GM23338 (cell line): ENCODE measurements at regions not wholly inside any gene's neighbourhood (a gene's known extent, or its start where the extent isn't known, plus 50 kb on each side); places are given as distances from the start of the nearest gene placed in this dataset.

Experiments
- ATAC-seq: fragments of 200-7000 bp; cut with Tn5 transposase; 3 replicates; pipeline ENCODE4 v1.9.1; 2020
- DNase-seq: peaks from one replicate; pipeline ENCODE4 v3.0.0-alpha.2; 2015; ENCODE audit warnings: low spot score
- H2AFZ ChIP-seq: fragments of 200-600 bp; sonication (generic); 2 replicates; pipeline ENCODE4 v1.8.0; 2016; ENCODE audit warnings: antibody characterized with exemption, mild to moderate bottlenecking, moderate library complexity
- H3F3A ChIP-seq: fragments of 200-600 bp; sonication (generic); replicated peaks from 2 replicates; pipeline ENCODE4 v1.8.0; 2017; ENCODE audit warnings: antibody characterized with exemption, mixed run types, low read depth
- H3K27ac ChIP-seq: fragments of 200-600 bp; sonication (generic); 2 replicates; pipeline ENCODE4 v1.6.1; 2016; ENCODE audit warnings: low read depth
- H3K27me3 ChIP-seq: fragments of 200-600 bp; sonication (generic); 2 replicates; pipeline ENCODE4 v1.8.0; 2016; ENCODE audit warnings: mild to moderate bottlenecking, mixed run types, moderate library complexity; ENCODE audit not compliant: insufficient read depth
- H3K36me3 ChIP-seq: fragments of 200-600 bp; sonication (generic); 2 replicates; pipeline ENCODE4 v1.8.0; 2016; ENCODE audit warnings: mild to moderate bottlenecking; ENCODE audit not compliant: insufficient read depth
- H3K4me1 ChIP-seq: fragments of 200-600 bp; sonication (generic); 2 replicates; pipeline ENCODE4 v1.8.0; 2016; ENCODE audit warnings: mild to moderate bottlenecking, moderate library complexity; ENCODE audit not compliant: insufficient read depth
- H3K4me2 ChIP-seq: fragments of 200-600 bp; sonication (generic); 2 replicates; pipeline ENCODE4 v1.7.1; 2017; ENCODE audit warnings: mixed run types
- H3K4me3 ChIP-seq: fragments of 200-600 bp; sonication (generic); 2 replicates; pipeline ENCODE4 v1.6.1; 2016; ENCODE audit warnings: mixed run types
- H3K79me2 ChIP-seq: fragments of 200-600 bp; sonication (generic); replicated peaks from 2 replicates; pipeline ENCODE4 v1.8.0; 2017; ENCODE audit warnings: mild to moderate bottlenecking; ENCODE audit not compliant: insufficient read depth
- H3K9me2 ChIP-seq: fragments of 200-600 bp; sonication (generic); 2 replicates; pipeline ENCODE4 v1.8.0; 2017; ENCODE audit not compliant: insufficient read depth
- H4K20me1 ChIP-seq: fragments of 200-600 bp; sonication (generic); replicated peaks from 2 replicates; pipeline ENCODE4 v1.8.0; 2017; ENCODE audit warnings: mild to moderate bottlenecking; ENCODE audit not compliant: insufficient read depth
- H3K27ac Mint-ChIP-seq: 2 replicates; pipeline ENCODE4 v1.8.0; 2020; ENCODE audit warnings: inconsistent platforms, mild to moderate bottlenecking, moderate library complexity, mixed read lengths
- H3K27me3 Mint-ChIP-seq: 3 replicates; pipeline ENCODE4 v1.8.0; 2022; ENCODE audit warnings: low read depth, mild to moderate bottlenecking, moderate library complexity, mixed read lengths, inconsistent platforms; ENCODE audit not compliant: insufficient read depth, poor library complexity
- H3K36me3 Mint-ChIP-seq: 3 replicates; pipeline ENCODE4 v1.8.0; 2021; ENCODE audit warnings: low read depth, mild to moderate bottlenecking, inconsistent platforms, moderate library complexity, mixed read lengths
- H3K4me1 Mint-ChIP-seq: 3 replicates; pipeline ENCODE4 v1.8.0; 2020; ENCODE audit warnings: mild to moderate bottlenecking, inconsistent platforms, mixed read lengths
- H3K4me3 Mint-ChIP-seq: 3 replicates; pipeline ENCODE4 v1.8.0; 2021; ENCODE audit warnings: moderate library complexity, mild to moderate bottlenecking, inconsistent platforms, mixed read lengths
- H3K9me3 Mint-ChIP-seq: 3 replicates; pipeline ENCODE4 v1.8.0; 2020; ENCODE audit warnings: moderate library complexity, mild to moderate bottlenecking, inconsistent platforms, mixed read lengths
- CREB1 ChIP-seq: fragments of 250-450 bp; sonication (Bioruptor Pico); IDR thresholded peaks from 2 replicates; pipeline ENCODE4 v1.5.0; 2020; ENCODE audit warnings: low read depth, mild to moderate bottlenecking, moderate library complexity
- CTCF ChIP-seq, 2 experiments: fragments of 200-600 bp in 1 of 2; sonication (generic) in 1 of 2; conservative IDR thresholded peaks; 2 replicates each; pipeline versions ENCODE4 v1.5.1 to v1.6.1; 2016 to 2017; ENCODE audit warnings: antibody characterized with exemption in 2 of 2, low read depth in 2 of 2, mild to moderate bottlenecking in 2 of 2, moderate library complexity in 1 of 2
- ETS1 ChIP-seq: IDR thresholded peaks from 2 replicates; pipeline ENCODE4 v1.6.1; 2016; ENCODE audit warnings: antibody characterized with exemption
- EZH2 ChIP-seq: fragments of 200-600 bp; sonication (generic); IDR thresholded peaks from one replicate; pipeline ENCODE4 v1.8.0; 2017; ENCODE audit warnings: antibody characterized with exemption, mild to moderate bottlenecking, low read depth; ENCODE audit not compliant: unreplicated experiment
- EZH2phosphoT487 ChIP-seq: fragments of 200-600 bp; sonication (generic); IDR thresholded peaks from one replicate; pipeline ENCODE4 v1.8.1; 2018; ENCODE audit warnings: antibody characterized with exemption; ENCODE audit not compliant: unreplicated experiment
- JUNB ChIP-seq: IDR thresholded peaks from one replicate; pipeline ENCODE4 v1.6.1; 2016; ENCODE audit warnings: antibody characterized with exemption; ENCODE audit not compliant: unreplicated experiment
- NANOG ChIP-seq: IDR thresholded peaks from 2 replicates; pipeline ENCODE4 v1.6.1; 2016; ENCODE audit warnings: antibody characterized with exemption, borderline replicate concordance
- POLR2AphosphoS5 ChIP-seq: IDR thresholded peaks from 2 replicates; pipeline ENCODE4 v1.6.1; 2016; ENCODE audit warnings: antibody characterized with exemption, low read depth
- REST ChIP-seq: IDR thresholded peaks from one replicate; pipeline ENCODE4 v1.6.1; 2018; ENCODE audit warnings: antibody characterized with exemption; ENCODE audit not compliant: unreplicated experiment
- STAT1 ChIP-seq: IDR thresholded peaks from one replicate; pipeline ENCODE4 v1.6.1; 2016; ENCODE audit warnings: antibody characterized with exemption; ENCODE audit not compliant: unreplicated experiment
- ZNF114 ChIP-seq: fragments of 250-450 bp; sonication (Bioruptor Pico); IDR thresholded peaks from 2 replicates; pipeline ENCODE4 v1.5.0; 2020; ENCODE audit warnings: mild to moderate bottlenecking, moderate library complexity
- ZNF331 ChIP-seq: fragments of 250-450 bp; sonication (Bioruptor Pico); IDR thresholded peaks from 2 replicates; pipeline ENCODE4 v1.5.0; 2020; ENCODE audit warnings: low read depth, mild to moderate bottlenecking, moderate library complexity
- TF ChIP-seq, protein P1 (sequence below): fragments of 250-450 bp; sonication (Bioruptor Pico); IDR thresholded peaks from 2 replicates; pipeline ENCODE4 v1.5.0; 2020; ENCODE audit warnings: mild to moderate bottlenecking, moderate library complexity

DNA sequence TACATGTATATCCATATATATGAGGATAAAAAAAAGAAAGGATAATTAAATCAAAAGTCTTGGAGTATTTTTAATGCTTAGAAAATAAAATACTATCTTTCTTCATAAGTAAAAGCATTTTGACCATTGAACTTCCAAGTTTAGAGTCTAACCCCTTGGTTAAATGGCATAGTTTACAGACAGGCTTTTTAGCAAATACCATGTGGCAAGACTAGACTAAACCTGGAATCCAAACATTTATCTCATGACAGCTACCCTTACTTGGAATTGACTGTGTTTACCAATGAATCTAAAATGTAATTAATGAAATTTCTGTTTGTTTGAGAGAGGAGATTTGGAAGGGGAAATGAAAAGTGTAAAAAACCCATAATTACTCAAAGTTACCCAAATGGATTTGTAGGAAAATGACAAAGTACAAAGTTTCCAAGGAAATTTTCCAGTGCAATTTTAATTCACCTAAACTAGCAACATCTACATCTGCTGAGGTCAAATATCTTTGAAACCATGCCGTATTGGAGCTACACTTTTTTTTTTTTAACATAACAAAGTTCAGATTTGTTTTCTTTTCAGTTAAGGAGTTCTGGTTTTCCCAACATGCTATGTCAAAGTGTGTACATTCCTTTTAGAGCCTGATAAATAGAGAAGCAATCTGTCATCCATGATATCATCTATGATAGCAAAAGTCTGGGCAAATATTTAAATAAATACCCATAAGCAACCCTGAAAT, 272.1 kb upstream of the DAB2 start:
- H4K20me1 ChIP-seq, result no peaks in the 10 kb centered on the region
- H3K4me1 Mint-ChIP-seq, result no peaks in the 10 kb centered on the region
- H3K9me3 Mint-ChIP-seq, result no peaks in the 10 kb centered on the region

More for the DNA sequence above, 272.1 kb upstream of the DAB2 start:
- Histone ChIP-seq H3K9me2 (no peaks in the 10 kb centered on the region), H3K4me2 (no peak overlapping the region), H3K36me3 (no peaks in the 10 kb centered on the region), H3K27ac (no peak overlapping the region), H3K79me2 (no peaks in the 10 kb centered on the region), H3F3A (no peaks in the 10 kb centered on the region), H3K27me3 (no peaks in the 10 kb centered on the region), H2AFZ (no peak overlapping the region), H3K4me1 (no peaks in the 10 kb centered on the region), H3K4me3 (no peak overlapping the region)
- TF ChIP-seq STAT1 (no peak), ZNF114 (CRISPR knock-in tag) (no peak), ZNF331 (no peak), EZH2 (no peak), ETS1 (no peak), NANOG (no peak), JUNB (no peak), CTCF (conservative IDR thresholded peaks at IDR 0.05; ENCODE audit: low read depth in 2 of 2) (no peak), REST (no peak), CREB1 (CRISPR knock-in tag) (no peak), POLR2AphosphoS5 (no peak), EZH2phosphoT487 (no peak)
- TF ChIP-seq, protein P1, sequence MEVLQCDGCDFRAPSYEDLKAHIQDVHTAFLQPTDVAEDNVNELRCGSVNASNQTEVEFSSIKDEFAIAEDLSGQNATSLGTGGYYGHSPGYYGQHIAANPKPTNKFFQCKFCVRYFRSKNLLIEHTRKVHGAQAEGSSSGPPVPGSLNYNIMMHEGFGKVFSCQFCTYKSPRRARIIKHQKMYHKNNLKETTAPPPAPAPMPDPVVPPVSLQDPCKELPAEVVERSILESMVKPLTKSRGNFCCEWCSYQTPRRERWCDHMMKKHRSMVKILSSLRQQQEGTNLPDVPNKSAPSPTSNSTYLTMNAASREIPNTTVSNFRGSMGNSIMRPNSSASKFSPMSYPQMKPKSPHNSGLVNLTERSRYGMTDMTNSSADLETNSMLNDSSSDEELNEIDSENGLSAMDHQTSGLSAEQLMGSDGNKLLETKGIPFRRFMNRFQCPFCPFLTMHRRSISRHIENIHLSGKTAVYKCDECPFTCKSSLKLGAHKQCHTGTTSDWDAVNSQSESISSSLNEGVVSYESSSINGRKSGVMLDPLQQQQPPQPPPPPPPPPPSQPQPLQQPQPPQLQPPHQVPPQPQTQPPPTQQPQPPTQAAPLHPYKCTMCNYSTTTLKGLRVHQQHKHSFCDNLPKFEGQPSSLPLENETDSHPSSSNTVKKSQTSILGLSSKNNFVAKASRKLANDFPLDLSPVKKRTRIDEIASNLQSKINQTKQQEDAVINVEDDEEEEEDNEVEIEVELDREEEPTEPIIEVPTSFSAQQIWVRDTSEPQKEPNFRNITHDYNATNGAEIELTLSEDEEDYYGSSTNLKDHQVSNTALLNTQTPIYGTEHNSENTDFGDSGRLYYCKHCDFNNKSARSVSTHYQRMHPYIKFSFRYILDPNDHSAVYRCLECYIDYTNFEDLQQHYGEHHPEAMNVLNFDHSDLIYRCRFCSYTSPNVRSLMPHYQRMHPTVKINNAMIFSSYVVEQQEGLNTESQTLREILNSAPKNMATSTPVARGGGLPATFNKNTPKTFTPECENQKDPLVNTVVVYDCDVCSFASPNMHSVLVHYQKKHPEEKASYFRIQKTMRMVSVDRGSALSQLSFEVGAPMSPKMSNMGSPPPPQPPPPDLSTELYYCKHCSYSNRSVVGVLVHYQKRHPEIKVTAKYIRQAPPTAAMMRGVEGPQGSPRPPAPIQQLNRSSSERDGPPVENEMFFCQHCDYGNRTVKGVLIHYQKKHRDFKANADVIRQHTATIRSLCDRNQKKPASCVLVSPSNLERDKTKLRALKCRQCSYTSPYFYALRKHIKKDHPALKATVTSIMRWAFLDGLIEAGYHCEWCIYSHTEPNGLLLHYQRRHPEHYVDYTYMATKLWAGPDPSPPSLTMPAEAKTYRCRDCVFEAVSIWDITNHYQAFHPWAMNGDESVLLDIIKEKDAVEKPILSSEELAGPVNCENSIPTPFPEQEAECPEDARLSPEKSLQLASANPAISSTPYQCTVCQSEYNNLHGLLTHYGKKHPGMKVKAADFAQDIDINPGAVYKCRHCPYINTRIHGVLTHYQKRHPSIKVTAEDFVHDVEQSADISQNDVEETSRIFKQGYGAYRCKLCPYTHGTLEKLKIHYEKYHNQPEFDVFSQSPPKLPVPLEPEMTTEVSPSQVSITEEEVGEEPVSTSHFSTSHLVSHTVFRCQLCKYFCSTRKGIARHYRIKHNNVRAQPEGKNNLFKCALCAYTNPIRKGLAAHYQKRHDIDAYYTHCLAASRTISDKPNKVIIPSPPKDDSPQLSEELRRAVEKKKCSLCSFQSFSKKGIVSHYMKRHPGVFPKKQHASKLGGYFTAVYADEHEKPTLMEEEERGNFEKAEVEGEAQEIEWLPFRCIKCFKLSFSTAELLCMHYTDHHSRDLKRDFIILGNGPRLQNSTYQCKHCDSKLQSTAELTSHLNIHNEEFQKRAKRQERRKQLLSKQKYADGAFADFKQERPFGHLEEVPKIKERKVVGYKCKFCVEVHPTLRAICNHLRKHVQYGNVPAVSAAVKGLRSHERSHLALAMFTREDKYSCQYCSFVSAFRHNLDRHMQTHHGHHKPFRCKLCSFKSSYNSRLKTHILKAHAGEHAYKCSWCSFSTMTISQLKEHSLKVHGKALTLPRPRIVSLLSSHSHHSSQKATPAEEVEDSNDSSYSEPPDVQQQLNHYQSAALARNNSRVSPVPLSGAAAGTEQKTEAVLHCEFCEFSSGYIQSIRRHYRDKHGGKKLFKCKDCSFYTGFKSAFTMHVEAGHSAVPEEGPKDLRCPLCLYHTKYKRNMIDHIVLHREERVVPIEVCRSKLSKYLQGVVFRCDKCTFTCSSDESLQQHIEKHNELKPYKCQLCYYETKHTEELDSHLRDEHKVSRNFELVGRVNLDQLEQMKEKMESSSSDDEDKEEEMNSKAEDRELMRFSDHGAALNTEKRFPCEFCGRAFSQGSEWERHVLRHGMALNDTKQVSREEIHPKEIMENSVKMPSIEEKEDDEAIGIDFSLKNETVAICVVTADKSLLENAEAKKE (CRISPR knock-in tag), result no peak
- no peaks in the 10 kb centered on the region for H3K27me3 Mint-ChIP-seq
- no peaks in the 10 kb centered on the region for H3K36me3 Mint-ChIP-seq
- ATAC-seq (no peak), DNase-seq (no peak)
- H3K27ac Mint-ChIP-seq, result no peak overlapping the region
- H3K4me3 Mint-ChIP-seq, result no peak overlapping the region
